Gastroesophageal sphincter (tissue), 4 donors: ENCODE measurements at regions not wholly inside any gene's neighbourhood (a gene's known extent, or its start where the extent isn't known, plus 50 kb on each side); places are given as distances from the start of the nearest gene placed in this dataset.
"Not testable (repeated sequence)": the region's sequence is repeated elsewhere in the genome, so short reads cannot be mapped to it uniquely, and the experiment has no call there.

Source experiments
- ATAC-seq: fragments of 150-250 bp; one replicate; pipeline ENCODE4 v1.9.1; 2016; ENCODE audit warnings: mild to moderate bottlenecking, moderate library complexity
- H3K27ac ChIP-seq, 4 donors: fragments of 200-600 bp; sonication (generic) in 3 of 4; 1 replicate in 3 of 4; 2 replicates in 1 of 4; pipeline ENCODE4 v1.5.1; 2016 to 2019
- H3K27me3 ChIP-seq: fragments of 200-600 bp; sonication (generic); one replicate; pipeline ENCODE4 v1.5.1; 2019
- H3K36me3 ChIP-seq, 2 donors: fragments of 200-600 bp; sonication (generic); one replicate each; pipeline ENCODE4 v1.5.1; 2019; ENCODE audit warnings: control low read depth in 1 of 2
- H3K4me1 ChIP-seq, 3 donors: fragments of 200-600 bp; sonication (generic); 1 replicate in 2 of 3; 2 replicates in 1 of 3; pipeline ENCODE4 v1.5.1; 2016 to 2019; ENCODE audit warnings: control low read depth in 2 of 3
- H3K4me3 ChIP-seq, 2 donors: fragments of 200-600 bp; sonication (generic); one replicate each; pipeline ENCODE4 v1.5.1; 2019; ENCODE audit warnings: mild to moderate bottlenecking in 1 of 2, moderate library complexity in 1 of 2
- H3K9me3 ChIP-seq, 3 donors: fragments of 200-600 bp; sonication (generic); one replicate each; pipeline ENCODE4 v1.5.1; 2017 to 2019; ENCODE audit warnings: control low read depth in 2 of 3
- EP300 ChIP-seq: sonication (generic); formaldehyde crosslinking; IDR thresholded peaks from one replicate; pipeline ENCODE4 v1.6.1; 2017; ENCODE audit warnings: antibody characterized with exemption, mild to moderate bottlenecking
- POLR2A ChIP-seq, 2 donors: fragments of 450-650 bp; IDR thresholded peaks; one replicate each; pipeline ENCODE4 v1.6.1; 2017; ENCODE audit warnings: antibody characterized with exemption in 2 of 2, mild to moderate bottlenecking in 2 of 2, moderate library complexity in 1 of 2
- POLR2AphosphoS5 ChIP-seq: sonication (generic); formaldehyde crosslinking; IDR thresholded peaks from one replicate; pipeline ENCODE4 v1.6.1; 2017; ENCODE audit warnings: antibody characterized with exemption
- WGBS, 2 donors: methylation state at CpG; one replicate each; pipeline ENCODE4 v1.1.5; 2018; ENCODE audit warnings: low coverage in 1 of 2; 5-methylcytosine and 5-hydroxymethylcytosine counted together
- TF ChIP-seq, protein P1 (sequence below), 4 experiments: fragments of 200-600 bp in 2 of 4; fragments of 450-650 bp in 2 of 4; sonication (generic) in 1 of 4; IDR thresholded peaks; one replicate each; pipeline ENCODE4 v1.5.1; 2017 to 2019; ENCODE audit warnings: antibody characterized with exemption in 4 of 4, mild to moderate bottlenecking in 2 of 4, moderate library complexity in 2 of 4

DNA sequence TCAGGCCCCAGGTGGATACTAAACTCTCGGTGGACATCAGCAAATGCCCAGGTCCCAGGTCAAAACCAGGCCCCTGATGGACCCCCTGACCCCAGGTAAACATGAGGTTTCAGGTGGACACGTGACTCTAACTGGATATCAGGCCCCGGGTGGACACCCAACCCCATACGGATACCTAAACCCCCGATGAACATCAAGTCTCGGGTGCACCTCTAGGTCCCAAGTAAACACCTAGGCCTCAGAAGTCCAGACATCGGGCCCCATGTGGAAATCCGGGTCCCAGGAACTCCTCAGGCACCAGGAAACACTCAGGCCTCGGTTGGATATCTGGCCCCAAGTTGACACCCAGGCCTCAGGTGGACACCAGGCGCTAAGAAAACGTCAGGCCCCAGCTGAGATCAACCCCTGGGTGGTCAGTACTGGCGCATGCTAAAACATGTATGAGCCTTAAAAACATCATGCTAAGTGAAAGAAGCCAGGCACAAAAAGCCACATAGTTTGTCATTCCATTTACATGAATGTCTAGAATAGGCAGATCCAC, 54.4 kb upstream of the SEPTIN5 start:
- TF ChIP-seq, protein P1, sequence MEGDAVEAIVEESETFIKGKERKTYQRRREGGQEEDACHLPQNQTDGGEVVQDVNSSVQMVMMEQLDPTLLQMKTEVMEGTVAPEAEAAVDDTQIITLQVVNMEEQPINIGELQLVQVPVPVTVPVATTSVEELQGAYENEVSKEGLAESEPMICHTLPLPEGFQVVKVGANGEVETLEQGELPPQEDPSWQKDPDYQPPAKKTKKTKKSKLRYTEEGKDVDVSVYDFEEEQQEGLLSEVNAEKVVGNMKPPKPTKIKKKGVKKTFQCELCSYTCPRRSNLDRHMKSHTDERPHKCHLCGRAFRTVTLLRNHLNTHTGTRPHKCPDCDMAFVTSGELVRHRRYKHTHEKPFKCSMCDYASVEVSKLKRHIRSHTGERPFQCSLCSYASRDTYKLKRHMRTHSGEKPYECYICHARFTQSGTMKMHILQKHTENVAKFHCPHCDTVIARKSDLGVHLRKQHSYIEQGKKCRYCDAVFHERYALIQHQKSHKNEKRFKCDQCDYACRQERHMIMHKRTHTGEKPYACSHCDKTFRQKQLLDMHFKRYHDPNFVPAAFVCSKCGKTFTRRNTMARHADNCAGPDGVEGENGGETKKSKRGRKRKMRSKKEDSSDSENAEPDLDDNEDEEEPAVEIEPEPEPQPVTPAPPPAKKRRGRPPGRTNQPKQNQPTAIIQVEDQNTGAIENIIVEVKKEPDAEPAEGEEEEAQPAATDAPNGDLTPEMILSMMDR (IDR thresholded peaks at IDR 0.05): no peak
- TF ChIP-seq POLR2AphosphoS5: no peak
- TF ChIP-seq POLR2A (IDR thresholded peaks at IDR 0.05): no peak
- TF ChIP-seq EP300: no peak
- Histone ChIP-seq H3K36me3 (no peaks in the 10 kb centered on the region), H3K9me3 (no peaks in the 10 kb centered on the region), H3K4me1 (peaks cover 0 to 17% (median 6%) of the 10 kb centered on the region in 3 donors), H3K27ac (no peak overlapping the region), H3K4me3 (no peak overlapping the region), H3K27me3 (no peaks in the 10 kb centered on the region)
- no peak for ATAC-seq
- 91% methylated on average over 4 of the region's 12 CpGs; no CpG with 5 or more reads in 1 of the 2 donors for WGBS, 2 donors

DNA sequence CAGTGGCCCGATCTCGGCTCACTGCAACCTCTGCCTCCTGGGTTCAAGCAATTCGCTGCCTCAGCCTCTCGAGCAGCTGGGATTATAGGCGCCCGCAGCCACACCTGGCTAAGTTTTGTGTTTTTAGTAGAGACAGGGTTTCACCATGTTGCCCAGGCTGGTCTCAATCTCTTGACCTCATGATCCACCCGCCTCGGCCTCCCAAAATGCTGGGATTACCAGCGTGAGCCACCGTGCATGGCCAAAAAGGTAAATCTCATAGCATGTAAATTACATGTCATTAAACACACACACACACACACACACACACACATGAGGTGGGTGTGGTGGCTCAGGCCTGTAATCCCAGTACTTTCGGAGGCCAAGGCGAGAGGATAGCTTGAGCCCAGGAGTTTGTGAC, 53.7 kb upstream of the SEPTIN5 start:
- not testable (repeated sequence) for H3K4me3 ChIP-seq, H3K36me3 ChIP-seq, H3K27me3 ChIP-seq, H3K9me3 ChIP-seq, ATAC-seq, H3K27ac ChIP-seq
- H3K4me1 ChIP-seq: peaks cover 0 to 17% (median 6%) of the 10 kb centered on the region in 3 donors
- 85 to 92% methylated on average over 4 to 9 of the region's 12 CpGs for WGBS, 2 donors

DNA sequence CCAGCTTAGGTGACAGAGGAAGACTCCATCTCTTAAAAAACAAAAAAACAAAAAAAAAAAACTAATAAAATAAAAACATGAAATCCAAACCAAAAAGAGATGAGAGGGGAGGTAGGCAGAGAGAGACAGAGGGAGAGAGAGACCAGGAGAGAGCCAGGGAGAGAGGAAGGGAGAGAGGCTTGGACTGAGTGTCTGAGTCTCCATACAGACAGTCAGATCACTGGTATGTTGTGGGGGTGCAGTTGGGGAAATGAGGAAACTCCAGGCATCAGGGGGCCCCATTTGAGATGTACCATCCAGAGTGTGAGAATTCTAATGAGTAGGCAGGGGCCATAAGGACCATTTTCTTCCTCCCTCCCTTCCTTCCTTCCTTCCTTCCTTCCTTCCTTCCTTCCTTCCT, 53.1 kb upstream of the SEPTIN5 start:
- no peaks in the 10 kb centered on the region for H3K36me3 ChIP-seq
- no peak overlapping the region for H3K4me3 ChIP-seq
- TF ChIP-seq, protein P1 (IDR thresholded peaks at IDR 0.05): no peak
- TF ChIP-seq EP300 (no peak), POLR2AphosphoS5 (no peak), POLR2A (IDR thresholded peaks at IDR 0.05) (no peak)
- no peak for ATAC-seq
- H3K4me1 ChIP-seq: peaks cover 0 to 17% (median 6%) of the 10 kb centered on the region in 3 donors
- H3K9me3 ChIP-seq: no peaks in the 10 kb centered on the region
- no peak overlapping the region for H3K27ac ChIP-seq
- H3K27me3 ChIP-seq: peaks cover 3% of the 10 kb centered on the region

DNA sequence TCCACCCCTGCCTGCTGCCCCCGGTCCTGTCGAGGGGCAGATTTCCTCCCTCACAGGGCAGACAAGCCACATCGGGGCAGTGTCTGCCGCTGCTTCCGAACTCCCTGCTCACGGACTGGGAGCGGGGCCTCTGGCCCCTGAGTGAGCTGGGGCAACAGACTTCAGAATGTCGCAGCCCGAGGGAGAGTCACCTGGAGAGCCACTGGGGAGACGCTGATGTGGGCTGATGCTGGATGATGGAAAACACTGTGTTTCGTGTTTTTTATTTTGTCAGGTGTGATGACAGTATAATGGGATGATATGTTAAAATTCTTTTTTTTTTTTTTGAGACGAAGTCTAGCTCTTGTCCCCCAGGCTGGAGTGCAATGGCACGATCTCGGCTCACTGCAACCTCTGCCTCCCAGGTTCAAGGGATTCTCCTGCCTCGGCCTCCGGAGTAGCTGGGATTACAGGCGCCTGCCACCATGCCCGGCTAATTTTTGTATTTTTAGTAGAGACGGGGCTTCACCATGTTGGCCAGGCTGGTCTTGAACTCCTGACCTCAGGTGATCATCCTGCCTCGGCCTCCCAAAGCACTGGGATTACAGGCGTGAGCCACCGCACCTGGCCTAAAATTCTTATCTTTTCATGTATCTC, 52.1 kb upstream of the SEPTIN5 start:
- not testable (repeated sequence) for ATAC-seq, H3K4me3 ChIP-seq, H3K36me3 ChIP-seq, H3K27ac ChIP-seq, H3K9me3 ChIP-seq
- WGBS, 2 donors: 76 to 77% methylated on average over 6 to 13 of the region's 22 CpGs
- peaks cover 0 to 17% (median 6%) of the 10 kb centered on the region in 3 donors for H3K4me1 ChIP-seq
- H3K27me3 ChIP-seq: peaks cover 12% of the 10 kb centered on the region

DNA sequence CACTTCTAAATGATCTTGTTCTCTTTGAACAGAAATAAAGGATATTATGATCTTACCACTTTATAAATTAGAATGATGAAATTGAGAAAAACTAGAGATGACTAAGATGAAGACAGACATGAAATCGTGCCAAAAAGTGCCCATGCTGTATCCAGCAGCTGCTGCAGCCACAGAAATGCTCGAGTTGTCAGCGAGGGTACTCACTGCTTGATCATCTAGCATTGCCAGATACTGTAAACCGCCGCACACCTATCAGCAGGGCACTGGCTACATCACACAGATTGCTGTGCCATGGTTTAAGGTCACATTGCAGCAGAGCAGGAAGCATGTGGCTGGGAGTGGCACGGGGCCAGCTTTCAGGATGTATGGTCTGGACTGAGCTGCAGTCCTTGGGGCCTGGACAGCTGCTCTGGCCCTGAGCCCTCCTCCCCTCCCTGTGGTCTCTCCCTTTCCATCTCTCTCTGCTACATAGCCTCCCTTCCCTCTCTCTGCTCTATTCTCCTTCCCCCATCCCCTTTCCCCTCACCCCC, 51.0 kb upstream of the SEPTIN5 start:
- TF ChIP-seq EP300 (no peak), POLR2AphosphoS5 (no peak), POLR2A (IDR thresholded peaks at IDR 0.05) (no peak)
- TF ChIP-seq, protein P1 (IDR thresholded peaks at IDR 0.05): no peak
- H3K4me3 ChIP-seq: no peak overlapping the region
- H3K9me3 ChIP-seq: no peaks in the 10 kb centered on the region
- 22% methylated on average over 4 of the region's 6 CpGs; no CpG with 5 or more reads in 1 of the 2 donors for WGBS, 2 donors
- H3K36me3 ChIP-seq: no peaks in the 10 kb centered on the region
- peak; percentile 43 for ATAC-seq
- H3K4me1 ChIP-seq: peaks cover 0 to 17% (median 6%) of the 10 kb centered on the region in 3 donors
- no peak overlapping the region for H3K27ac ChIP-seq
- H3K27me3 ChIP-seq: peaks cover 20% of the 10 kb centered on the region

DNA sequence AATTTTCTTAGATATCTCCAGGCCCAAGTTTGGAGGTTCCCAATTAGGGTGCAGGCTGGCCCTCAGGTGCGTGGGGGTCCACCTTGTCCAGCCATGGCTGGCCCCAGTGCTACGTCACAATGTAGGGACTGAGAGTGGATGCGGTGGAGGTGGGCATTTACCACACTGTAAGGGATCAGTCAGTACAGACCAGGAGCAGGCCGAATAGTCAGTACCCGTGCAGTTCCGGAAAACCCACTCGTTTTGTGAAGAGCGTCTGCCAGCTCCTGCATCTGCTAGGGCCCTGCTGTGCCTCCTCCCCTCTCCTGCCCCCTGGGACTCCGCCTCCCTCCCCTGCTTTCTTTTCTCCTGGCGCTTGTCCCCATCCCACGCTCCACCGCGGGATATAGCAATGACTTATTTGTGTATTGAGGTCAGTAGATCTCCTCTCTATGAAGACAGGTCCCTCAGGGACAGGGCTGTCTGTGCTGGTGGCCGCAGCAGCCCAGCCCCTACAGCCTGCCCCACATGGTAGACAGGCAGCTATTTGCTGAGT, 50.4 kb upstream of the SEPTIN5 start:
- 14 to 18% methylated on average over 5 to 11 of the region's 14 CpGs for WGBS, 2 donors
- no peak overlapping the region for H3K4me3 ChIP-seq
- TF ChIP-seq EP300 (no peak), POLR2A (IDR thresholded peaks at IDR 0.05) (no peak), POLR2AphosphoS5 (no peak)
- TF ChIP-seq, protein P1 (IDR thresholded peaks at IDR 0.05): no peak

More for the DNA sequence above, 50.4 kb upstream of the SEPTIN5 start:
- H3K9me3 ChIP-seq: no peaks in the 10 kb centered on the region
- H3K27ac ChIP-seq: no peak overlapping the region
- peaks cover 20% of the 10 kb centered on the region for H3K27me3 ChIP-seq
- H3K4me1 ChIP-seq: peaks cover 0 to 17% (median 6%) of the 10 kb centered on the region in 3 donors
- H3K36me3 ChIP-seq: no peaks in the 10 kb centered on the region
- no peak for ATAC-seq
